Lung microvascular endothelial cell (primary cell): ENCODE measurements at regions not wholly inside any gene's neighbourhood (a gene's known extent, or its start where the extent isn't known, plus 50 kb on each side); places are given as distances from the start of the nearest gene placed in this dataset.
"Not testable (repeated sequence)": the region's sequence is repeated elsewhere in the genome, so short reads cannot be mapped to it uniquely, and the experiment has no call there.

ENCODE experiments used
- DNase-seq, 2 donors: peaks; one replicate each; pipeline versions ENCODE4 v3.0.0 to v3.0.0-alpha.2; 2010; ENCODE audit warnings: low read depth in 2 of 2

GRCh38 chr16:9014389-9014788 is 50.7 kb upstream of the USP7 start:
- DNase-seq = no peak

GRCh38 chr16:9015489-9015888 is 51.8 kb upstream of the USP7 start:
- no peak for DNase-seq

- DNase-seq = not testable (repeated sequence)
These were observed 52.3 kb upstream of the USP7 start for GRCh38 chr16:9016005-9016404.

- peak in 1 of 2 donors; percentile 33 for DNase-seq
These were observed 53.1 kb upstream of the USP7 start for GRCh38 chr16:9016824-9017223.

GRCh38 chr16:9027070-9027799 is 63.5 kb upstream of the USP7 start:
- DNase-seq = no peak

- DNase-seq = not testable (repeated sequence)
These were observed 63.0 kb upstream of the HAPSTR1 start for GRCh38 chr16:9028491-9028890.

GRCh38 chr16:9031107-9031506 is 60.3 kb upstream of the HAPSTR1 start:
- DNase-seq = no peak

- peak; percentile 11 to 67 for DNase-seq
These were observed 58.2 kb upstream of the HAPSTR1 start for GRCh38 chr16:9033125-9033830.

GRCh38 chr16:9034056-9034455 is 57.4 kb upstream of the HAPSTR1 start:
- DNase-seq = peak; percentile 60 to 80

- DNase-seq = peak in 1 of 2 donors; percentile 50
These were observed 55.4 kb upstream of the HAPSTR1 start for GRCh38 chr16:9035996-9036395.

- peak; percentile 67 to 75 for DNase-seq
These were observed 52.2 kb upstream of the HAPSTR1 start for GRCh38 chr16:9039210-9039609.

- no peak for DNase-seq
These were observed 50.5 kb upstream of the HAPSTR1 start for GRCh38 chr16:9040800-9041412.
